RWPE1 (cell line): ENCODE measurements at regions not wholly inside any gene's neighbourhood (a gene's known extent, or its start where the extent isn't known, plus 50 kb on each side); places are given as distances from the start of the nearest gene placed in this dataset.

Source experiments
- CTCF ChIA-PET: fragments of 350-600 bp; sonication (Branson Sonifier 250); formaldehyde crosslinking; extraction: SDS; loops from one replicate; lab custom pipeline; 2021; lab: Yijun Ruan, JAX
- POLR2A ChIA-PET: fragments of 400-600 bp; formaldehyde crosslinking; extraction: SDS; loops from one replicate; lab custom pipeline; 2020; ENCODE audit warnings: antibody characterized with exemption; ENCODE audit not compliant: low non-redundant PET; lab: Yijun Ruan, JAX
- DNase-seq: peaks from one replicate; pipeline ENCODE4 v3.0.0; 2012; ENCODE audit warnings: low spot score
- H3K27ac ChIP-seq: fragments of 450-650 bp; 2 replicates; pipeline ENCODE4 v1.5.1; 2017
- TF ChIP-seq, protein P1 (sequence below): fragments of 450-650 bp; conservative IDR thresholded peaks from 2 replicates; pipeline ENCODE4 v1.5.1; 2017; ENCODE audit warnings: low read depth, mild to moderate bottlenecking

DNA sequence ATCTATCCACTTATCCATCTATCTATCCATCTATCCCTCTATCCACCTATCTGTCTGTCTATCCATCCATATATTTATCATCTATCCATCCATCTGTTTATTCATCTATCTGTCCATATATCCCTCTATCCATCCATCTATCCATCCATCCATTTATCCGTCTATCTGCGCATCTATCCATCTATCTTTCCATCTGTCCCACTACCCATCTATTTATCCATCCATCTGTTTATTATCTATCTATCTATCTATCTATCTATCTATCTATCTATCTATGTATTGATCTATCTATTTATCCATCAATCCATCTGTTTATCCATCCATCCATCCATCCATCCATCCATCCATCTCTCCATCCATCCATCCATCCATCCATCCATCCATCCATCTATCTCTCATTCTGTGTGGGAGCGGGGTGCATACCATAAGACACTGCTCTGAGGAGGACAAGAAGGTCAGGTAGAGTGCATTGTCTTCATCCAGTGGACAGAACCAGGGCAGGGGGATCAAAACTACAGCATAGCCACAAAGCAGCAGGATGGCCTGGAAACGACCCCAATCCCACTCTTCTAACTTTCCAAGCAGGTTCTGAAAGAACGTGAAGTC lies 53.2 kb upstream of the ENPP6 start:
- DNase-seq = no peak
- TF ChIP-seq, protein P1, sequence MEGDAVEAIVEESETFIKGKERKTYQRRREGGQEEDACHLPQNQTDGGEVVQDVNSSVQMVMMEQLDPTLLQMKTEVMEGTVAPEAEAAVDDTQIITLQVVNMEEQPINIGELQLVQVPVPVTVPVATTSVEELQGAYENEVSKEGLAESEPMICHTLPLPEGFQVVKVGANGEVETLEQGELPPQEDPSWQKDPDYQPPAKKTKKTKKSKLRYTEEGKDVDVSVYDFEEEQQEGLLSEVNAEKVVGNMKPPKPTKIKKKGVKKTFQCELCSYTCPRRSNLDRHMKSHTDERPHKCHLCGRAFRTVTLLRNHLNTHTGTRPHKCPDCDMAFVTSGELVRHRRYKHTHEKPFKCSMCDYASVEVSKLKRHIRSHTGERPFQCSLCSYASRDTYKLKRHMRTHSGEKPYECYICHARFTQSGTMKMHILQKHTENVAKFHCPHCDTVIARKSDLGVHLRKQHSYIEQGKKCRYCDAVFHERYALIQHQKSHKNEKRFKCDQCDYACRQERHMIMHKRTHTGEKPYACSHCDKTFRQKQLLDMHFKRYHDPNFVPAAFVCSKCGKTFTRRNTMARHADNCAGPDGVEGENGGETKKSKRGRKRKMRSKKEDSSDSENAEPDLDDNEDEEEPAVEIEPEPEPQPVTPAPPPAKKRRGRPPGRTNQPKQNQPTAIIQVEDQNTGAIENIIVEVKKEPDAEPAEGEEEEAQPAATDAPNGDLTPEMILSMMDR = no peak
- CTCF ChIA-PET = interaction anchor here (0.6 kb wide), 1 partner anchor 223 kb away, joined by 4 read pairs; no protein-coding TSS in a partner anchor
- H3K27ac ChIP-seq = no peak overlapping the region
- POLR2A ChIA-PET = no interaction called here

DNA sequence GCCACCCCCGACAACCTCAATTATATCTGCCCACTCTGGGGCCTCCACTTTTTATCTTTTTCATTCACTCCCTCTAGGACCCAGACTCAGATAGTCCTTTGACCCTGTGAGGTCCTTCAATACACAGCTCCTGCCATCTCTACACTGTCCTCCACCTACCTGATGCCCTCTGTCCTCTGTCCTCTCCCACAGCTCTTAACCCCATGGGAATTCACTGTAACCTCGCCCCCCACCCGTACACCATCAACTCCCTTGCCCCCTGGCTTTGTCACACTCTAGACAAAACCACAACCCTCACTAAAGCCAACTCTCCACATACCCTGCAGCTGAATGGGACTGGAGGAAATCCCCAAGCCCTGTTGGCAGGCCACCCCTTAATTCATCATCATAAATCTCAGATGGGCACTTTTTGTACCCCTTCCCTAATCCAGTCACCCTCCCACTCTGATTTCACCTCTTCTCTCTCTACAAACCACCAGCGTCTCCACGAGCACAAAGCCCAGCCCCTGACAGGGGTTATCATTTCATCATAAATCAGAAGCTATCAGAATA lies 52.3 kb upstream of the ENPP6 start:
- H3K27ac ChIP-seq = no peak overlapping the region
- no peak for DNase-seq
- CTCF ChIA-PET = no interaction called here
- TF ChIP-seq, protein P1 = no peak
- POLR2A ChIA-PET = no interaction called here

DNA sequence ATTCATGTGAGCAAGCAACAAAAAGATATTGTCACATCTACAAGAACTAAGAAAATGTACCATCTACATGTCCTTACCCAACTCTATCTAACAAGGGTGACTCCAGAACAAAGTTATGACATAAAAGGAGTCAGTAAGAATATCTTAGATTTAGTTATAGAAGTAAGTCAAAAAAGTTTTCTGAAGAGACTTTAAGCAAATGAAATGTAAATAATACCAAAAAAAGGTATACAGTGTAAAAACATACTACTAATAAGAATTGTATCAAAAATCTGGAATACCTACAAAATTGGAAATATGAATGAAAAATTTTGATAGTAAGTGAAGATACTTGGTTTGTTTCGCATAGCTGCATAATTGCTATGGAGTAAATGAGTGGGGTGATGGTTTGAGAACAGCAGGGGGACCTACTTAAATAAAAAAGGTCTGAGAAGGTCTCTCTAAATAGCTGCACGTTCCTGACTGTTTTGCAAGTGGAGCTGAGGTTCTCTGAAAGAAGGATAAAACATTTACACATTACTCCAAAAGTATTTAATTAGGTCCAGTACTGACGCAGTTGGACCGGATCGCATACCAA lies 51.0 kb upstream of the ENPP6 start:
- TF ChIP-seq, protein P1 = no peak
- POLR2A ChIA-PET = no interaction called here
- CTCF ChIA-PET = interaction anchor here (0.7 kb wide), 1 partner anchor 17 kb away, joined by 3 read pairs; no protein-coding TSS in a partner anchor
- no peak overlapping the region for H3K27ac ChIP-seq
- no peak for DNase-seq

DNA sequence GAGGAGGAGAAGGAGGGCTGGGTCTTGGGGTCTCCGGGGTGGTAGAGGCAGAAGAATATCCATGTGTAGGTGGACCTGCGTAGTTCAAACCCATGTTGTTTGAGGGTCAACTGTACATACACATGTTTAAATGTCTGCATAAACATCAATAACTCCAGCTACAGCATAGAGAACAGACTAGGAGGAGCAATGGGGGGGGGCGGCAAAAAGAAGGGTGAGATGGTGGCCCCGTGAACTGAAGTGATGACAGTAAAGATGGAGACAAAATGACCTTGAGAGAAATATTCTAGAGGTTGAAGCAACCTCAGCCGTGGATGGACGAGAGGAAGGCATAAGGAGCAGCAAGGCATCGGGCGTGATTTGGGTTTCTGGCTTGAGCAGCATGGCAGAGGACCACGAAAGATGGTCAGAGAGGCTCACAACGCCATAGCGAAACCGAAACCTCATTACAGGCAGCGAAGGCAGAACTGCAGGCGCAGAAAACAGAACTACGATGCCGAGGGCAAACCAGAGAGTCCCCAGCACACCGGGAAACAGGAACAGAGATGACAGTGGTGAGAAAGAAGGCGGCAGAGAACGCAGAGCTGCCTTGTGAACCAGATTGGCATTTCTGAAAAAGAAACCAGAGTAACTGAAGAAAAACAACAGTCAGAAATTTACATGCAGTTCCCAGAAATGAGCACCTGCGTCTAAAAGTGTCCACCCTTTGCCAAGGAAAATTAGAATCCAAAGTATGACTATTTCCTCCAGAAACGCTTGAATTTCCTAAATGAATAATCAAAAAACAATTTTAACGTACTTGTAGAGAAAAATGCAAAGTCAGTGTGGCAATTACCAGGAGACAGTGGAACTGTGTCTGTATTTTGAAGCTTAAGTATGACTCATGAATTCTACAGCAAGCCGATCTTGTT lies 50.3 kb upstream of the ENPP6 start:
- TF ChIP-seq, protein P1 = no peak
- H3K27ac ChIP-seq = peak overlapping the region; percentile 70
- peak; percentile 57 for DNase-seq
- POLR2A ChIA-PET = no interaction called here
- CTCF ChIA-PET = interaction anchor here (0.7 kb wide), 1 partner anchor 16 kb away, joined by 3 read pairs; no protein-coding TSS in a partner anchor
